Eye (tissue), 1 donor: ENCODE measurements at regions not wholly inside any gene's neighbourhood (a gene's known extent, or its start where the extent isn't known, plus 50 kb on each side); places are given as distances from the start of the nearest gene placed in this dataset.
A peak's percentile ranks its signal among the peaks of the same experiment; 100 is the strongest.
"Not testable (repeated sequence)": the region's sequence is repeated elsewhere in the genome, so short reads cannot be mapped to it uniquely, and the experiment has no call there.

Experiments used
- DNase-seq: peaks from one replicate; pipeline ENCODE4 v3.0.0-alpha.2; 2015

- DNase-seq, result peak; percentile 30
Measured at GRCh38 chr7:91789086-91789485, 91.4 kb downstream of the MTERF1 start.

GRCh38 chr7:91789558-91789957 is 90.9 kb downstream of the MTERF1 start:
- no peak for DNase-seq

GRCh38 chr7:91790646-91791045 is 89.9 kb downstream of the MTERF1 start:
- DNase-seq, result not testable (repeated sequence)

- no peak for DNase-seq
Measured at GRCh38 chr7:91796122-91796521, 84.4 kb downstream of the MTERF1 start.

- no peak for DNase-seq
Measured at GRCh38 chr7:91798425-91798824, 82.1 kb downstream of the MTERF1 start.

- DNase-seq, result no peak
Measured at GRCh38 chr7:91800389-91800788, 80.1 kb downstream of the MTERF1 start.

- no peak for DNase-seq
Measured at GRCh38 chr7:91801331-91801983, 79.0 kb downstream of the MTERF1 start.

GRCh38 chr7:91811236-91811635 is 69.3 kb downstream of the MTERF1 start:
- peak; percentile 20 for DNase-seq

- no peak for DNase-seq
Measured at GRCh38 chr7:91811641-91812040, 68.9 kb downstream of the MTERF1 start.

GRCh38 chr7:91812388-91812787 is 68.1 kb downstream of the MTERF1 start:
- no peak for DNase-seq

GRCh38 chr7:91814189-91814588 is 66.3 kb downstream of the MTERF1 start:
- DNase-seq, result no peak
